LHCN-M2 (cell line): ENCODE measurements at regions not wholly inside any gene's neighbourhood (a gene's known extent, or its start where the extent isn't known, plus 50 kb on each side); places are given as distances from the start of the nearest gene placed in this dataset.
"Not testable (repeated sequence)": the region's sequence is repeated elsewhere in the genome, so short reads cannot be mapped to it uniquely, and the experiment has no call there.

ENCODE experiments used
- DNase-seq: peaks from one replicate; pipeline ENCODE4 v3.0.0-alpha.2; 2012; ENCODE audit warnings: low read depth

- DNase-seq, result no peak
Observed at GRCh38 chr2:19654310-19655090, 247.3 kb downstream of the TTC32 start.

- no peak for DNase-seq
Observed at GRCh38 chr2:19653509-19653908, 248.3 kb downstream of the TTC32 start.

- DNase-seq, result no peak
Observed at GRCh38 chr2:19652811-19653210, 249.0 kb downstream of the TTC32 start.

- peak; percentile 84 for DNase-seq
Observed at GRCh38 chr2:19651466-19651865, 250.3 kb downstream of the TTC32 start.

GRCh38 chr2:19649785-19650380 lies 251.9 kb downstream of the TTC32 start:
- DNase-seq, result peak; percentile 98

- DNase-seq, result peak; percentile 24
Observed at GRCh38 chr2:19649142-19649541, 252.6 kb downstream of the TTC32 start.

- DNase-seq, result peak; percentile 88
Observed at GRCh38 chr2:19648583-19648982, 253.2 kb downstream of the TTC32 start.

GRCh38 chr2:19646987-19647386 lies 254.8 kb downstream of the TTC32 start:
- no peak for DNase-seq

GRCh38 chr2:19644763-19645162 lies 257.0 kb downstream of the TTC32 start:
- no peak for DNase-seq

GRCh38 chr2:19643117-19643518 lies 258.7 kb downstream of the TTC32 start:
- DNase-seq, result no peak

- DNase-seq, result no peak
Observed at GRCh38 chr2:19642501-19642900, 259.3 kb downstream of the TTC32 start.

- no peak for DNase-seq
Observed at GRCh38 chr2:19635951-19636510, 265.8 kb downstream of the TTC32 start.

- no peak for DNase-seq
Observed at GRCh38 chr2:19632403-19632991, 269.3 kb downstream of the TTC32 start.

- DNase-seq, result no peak
Observed at GRCh38 chr2:19631871-19632270, 269.9 kb downstream of the TTC32 start.

- peak; percentile 38 for DNase-seq
Observed at GRCh38 chr2:19630921-19631320, 270.9 kb downstream of the TTC32 start.

GRCh38 chr2:19627359-19627758 lies 268.9 kb upstream of the OSR1 start:
- DNase-seq, result no peak

GRCh38 chr2:19623488-19623887 lies 265.1 kb upstream of the OSR1 start:
- peak; percentile 87 for DNase-seq

- peak; percentile 42 for DNase-seq
Observed at GRCh38 chr2:19617257-19617848, 258.9 kb upstream of the OSR1 start.

GRCh38 chr2:19615402-19615801 lies 257.0 kb upstream of the OSR1 start:
- not testable (repeated sequence) for DNase-seq

- DNase-seq, result peak; percentile 75
Observed at GRCh38 chr2:19614066-19614465, 255.6 kb upstream of the OSR1 start.

- DNase-seq, result peak; percentile 99
Observed at GRCh38 chr2:19611491-19612332, 253.3 kb upstream of the OSR1 start.
